Brain pericyte (primary cell): ENCODE measurements at regions not wholly inside any gene's neighbourhood (a gene's known extent, or its start where the extent isn't known, plus 50 kb on each side); places are given as distances from the start of the nearest gene placed in this dataset.
"Not testable (repeated sequence)": the region's sequence is repeated elsewhere in the genome, so short reads cannot be mapped to it uniquely, and the experiment has no call there.

Experiments used
- DNase-seq: peaks from one replicate; pipeline ENCODE4 v3.0.0-alpha.2; 2012; ENCODE audit warnings: low read depth, low spot score

DNA sequence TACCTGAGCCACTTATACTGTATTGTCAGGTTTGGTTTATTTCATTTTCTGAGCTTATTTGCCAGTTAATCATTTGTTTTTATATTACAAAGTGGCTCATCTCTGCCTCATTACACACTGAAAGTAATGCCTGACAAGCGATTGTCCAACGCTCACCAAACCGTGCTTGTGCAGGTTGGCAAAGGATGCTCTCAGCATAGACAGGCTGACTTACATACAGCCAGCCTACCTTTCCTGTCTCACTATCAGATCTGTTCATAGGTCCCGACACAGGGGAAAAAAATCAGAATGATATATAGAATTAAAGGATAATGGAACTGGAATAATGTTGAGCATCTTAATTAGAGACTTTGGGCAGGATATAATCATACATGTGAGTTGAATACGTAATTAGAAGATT lies 739.7 kb upstream of the RIOK2 start:
- DNase-seq, result no peak

DNA sequence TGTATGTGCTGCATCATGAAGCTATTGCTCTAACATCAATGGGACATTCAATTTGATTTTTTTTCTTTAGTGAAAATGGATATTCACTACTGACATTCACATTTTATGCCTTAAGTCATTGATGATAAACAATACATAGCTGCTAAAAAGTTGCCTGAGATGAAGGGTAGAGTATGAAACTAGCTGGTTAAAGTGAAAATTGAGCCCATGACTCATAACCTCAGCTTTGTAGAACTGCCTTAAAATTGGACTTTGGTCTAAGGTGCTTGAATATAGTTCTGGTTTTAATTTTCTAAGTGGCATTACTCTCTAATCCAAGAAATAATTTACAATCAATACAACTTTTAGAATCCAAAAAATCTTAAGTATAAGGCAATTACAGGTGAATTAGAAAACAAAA lies 740.4 kb upstream of the RIOK2 start:
- no peak for DNase-seq

DNA sequence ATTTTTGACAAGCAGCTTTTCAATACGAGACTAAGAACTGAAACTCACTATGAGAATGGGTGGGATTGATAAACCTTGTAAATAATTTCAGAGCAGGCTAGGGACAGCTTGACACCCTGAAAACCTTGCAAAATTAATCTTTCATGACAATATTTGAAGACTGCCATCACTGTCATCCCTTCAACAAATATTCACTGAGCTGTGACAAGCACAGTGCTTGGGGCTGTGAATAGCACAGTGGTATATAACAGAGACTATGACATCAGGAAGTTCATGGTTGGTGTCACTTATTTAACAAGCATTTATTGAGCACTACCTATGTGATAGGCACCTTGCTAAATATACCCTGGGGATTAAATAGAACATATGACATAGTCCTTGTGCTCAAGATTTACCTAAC lies 741.0 kb upstream of the RIOK2 start:
- DNase-seq, result no peak

DNA sequence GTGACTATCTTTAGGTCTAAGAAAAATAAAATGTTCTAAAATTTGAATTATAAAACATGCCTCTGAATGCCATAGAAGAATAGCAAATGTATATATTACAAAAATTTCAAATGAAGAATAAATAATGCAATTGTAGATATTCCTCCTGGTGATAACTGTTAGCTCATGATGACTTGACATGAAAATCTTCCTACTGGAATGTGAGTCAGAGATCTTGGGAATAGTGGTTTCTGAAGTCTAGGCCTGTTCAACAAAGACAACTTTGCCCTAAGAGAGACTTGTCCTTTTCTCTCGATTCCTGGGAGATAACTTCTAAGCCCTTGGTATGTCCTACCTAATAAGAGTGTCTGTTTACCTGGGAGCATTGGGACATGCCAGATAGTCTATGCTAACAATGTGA lies 746.3 kb upstream of the RIOK2 start:
- DNase-seq, result no peak

DNA sequence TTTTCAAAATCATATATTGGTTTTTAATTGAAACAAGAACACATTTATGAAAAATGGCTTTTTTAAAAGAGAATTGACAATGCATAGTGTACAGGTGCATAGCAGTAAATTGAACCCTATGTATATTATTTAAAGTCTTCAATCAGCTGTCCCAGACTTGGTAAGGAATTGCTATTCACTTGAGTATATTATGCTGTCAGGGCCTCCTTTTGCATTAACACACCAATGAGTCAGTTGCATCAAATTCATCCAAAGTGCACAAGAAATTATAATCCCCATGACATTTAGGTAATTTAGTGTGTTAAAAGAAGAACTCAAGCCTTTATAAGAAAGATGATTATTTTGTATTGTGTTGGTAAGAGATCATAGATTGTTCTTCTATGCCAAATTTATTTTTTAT lies 748.8 kb upstream of the RIOK2 start:
- no peak for DNase-seq

DNA sequence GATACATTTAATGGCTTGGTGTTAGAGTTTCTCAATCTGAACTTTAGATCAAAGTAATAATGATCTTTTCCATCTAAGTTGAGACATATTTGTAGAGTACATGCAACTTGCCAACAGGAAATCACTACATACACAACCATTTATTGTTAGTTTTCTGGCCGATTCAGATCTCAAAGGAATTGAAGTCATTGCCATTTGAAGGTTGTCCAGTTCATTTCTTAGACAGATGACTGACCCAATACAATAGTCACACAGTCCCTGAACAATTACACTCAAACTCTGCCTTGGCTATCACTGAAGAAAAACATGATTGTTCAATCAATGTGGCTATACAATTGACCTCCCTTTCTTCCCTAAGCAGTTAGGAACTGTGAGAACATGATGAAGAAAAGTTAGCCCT lies 753.2 kb upstream of the RIOK2 start:
- no peak for DNase-seq

DNA sequence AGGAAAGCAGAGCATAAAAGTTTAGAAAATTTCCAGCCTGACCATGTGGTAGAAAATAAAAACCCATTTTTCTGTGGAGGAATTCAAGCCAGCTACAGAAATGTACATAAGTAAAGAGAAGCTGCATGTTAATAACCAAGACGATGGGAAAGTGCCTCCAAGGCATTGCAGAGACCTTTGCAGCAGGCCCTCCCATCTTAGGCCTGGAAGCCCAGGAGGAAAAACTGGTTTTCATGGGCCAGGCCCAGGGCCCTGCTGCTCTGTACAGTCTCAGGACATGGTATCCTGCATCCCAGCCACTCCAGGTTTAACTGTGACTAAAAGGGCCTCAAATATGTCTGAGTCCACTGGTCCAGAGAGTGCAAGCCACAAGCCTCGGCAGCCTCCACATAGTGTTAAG lies 754.8 kb upstream of the RIOK2 start:
- DNase-seq, result no peak

DNA sequence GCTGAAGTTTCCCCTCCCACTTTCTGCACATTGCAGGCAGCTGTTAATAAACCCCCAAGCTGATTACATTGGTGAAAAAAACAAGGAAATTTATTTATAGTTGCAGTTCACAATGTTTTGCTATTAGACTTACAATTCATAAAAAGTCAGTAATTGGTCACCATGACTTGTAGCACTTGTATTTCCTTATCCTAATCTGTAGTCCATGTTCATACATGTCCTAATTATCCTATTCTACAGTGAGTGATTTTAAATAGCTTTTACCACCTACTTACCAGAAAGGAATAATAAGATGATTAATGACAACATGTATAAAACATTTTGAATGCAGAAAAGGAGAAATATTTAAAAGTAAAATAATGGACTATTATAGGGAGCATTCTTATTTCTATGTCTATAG lies 760.0 kb upstream of the RIOK2 start:
- DNase-seq, result no peak

DNA sequence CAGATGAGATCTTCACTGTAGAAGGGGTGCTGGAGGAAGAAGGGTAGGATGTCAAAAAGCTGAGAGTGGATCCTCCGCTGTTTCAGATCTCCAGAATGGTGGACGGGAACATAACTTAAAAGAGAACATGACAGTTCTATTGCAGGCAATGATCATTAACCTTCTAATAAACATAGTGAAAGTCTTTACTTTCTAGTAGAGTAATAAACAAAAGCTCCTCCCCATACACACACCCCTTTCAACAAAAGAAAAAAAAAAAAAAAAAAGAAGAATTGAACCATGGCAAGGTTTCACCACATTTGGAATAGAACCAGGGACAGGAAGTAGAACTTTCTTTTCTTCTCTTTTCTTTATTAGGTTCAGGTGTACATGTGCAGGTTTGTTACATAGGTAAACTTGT lies 768.1 kb upstream of the RIOK2 start:
- no peak for DNase-seq

DNA sequence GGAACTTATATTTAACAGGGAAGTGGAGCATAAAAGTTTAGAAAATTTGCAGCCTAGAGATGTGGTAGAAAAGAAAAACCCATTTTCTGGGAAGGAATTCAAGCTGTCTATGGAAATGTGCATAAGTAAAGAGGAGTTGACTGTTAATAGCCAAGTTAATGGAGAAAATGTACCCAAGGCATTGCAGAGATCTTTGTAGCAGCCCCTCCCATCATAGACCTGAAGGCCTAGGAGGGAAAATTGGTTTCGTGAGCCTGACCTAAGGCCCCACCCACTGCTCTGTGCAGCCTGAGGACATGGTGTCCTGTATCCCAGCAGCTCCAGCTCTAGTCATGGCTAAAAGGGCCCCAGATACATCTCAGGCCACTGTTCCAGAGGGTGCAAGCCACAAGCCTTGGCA lies 772.4 kb upstream of the RIOK2 start:
- DNase-seq, result no peak

DNA sequence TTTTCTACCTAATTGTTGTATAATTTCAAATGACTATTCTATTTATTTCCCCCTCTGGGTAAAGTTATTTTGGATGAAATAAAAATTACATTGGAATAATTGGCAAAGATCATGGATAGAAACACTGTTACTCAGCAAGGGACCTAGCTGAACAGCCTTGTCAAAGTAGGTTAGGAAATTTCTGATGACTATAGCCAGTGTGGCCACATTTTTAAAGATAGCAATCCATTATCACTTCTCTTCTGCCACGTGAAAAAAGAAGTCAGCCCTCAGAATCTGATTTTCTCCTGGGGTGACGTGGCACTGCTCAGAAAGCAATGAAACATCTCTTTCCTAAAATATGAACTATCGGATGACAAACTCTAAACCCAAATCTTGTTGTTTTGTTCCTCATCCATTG lies 784.2 kb upstream of the RIOK2 start:
- DNase-seq, result no peak

DNA sequence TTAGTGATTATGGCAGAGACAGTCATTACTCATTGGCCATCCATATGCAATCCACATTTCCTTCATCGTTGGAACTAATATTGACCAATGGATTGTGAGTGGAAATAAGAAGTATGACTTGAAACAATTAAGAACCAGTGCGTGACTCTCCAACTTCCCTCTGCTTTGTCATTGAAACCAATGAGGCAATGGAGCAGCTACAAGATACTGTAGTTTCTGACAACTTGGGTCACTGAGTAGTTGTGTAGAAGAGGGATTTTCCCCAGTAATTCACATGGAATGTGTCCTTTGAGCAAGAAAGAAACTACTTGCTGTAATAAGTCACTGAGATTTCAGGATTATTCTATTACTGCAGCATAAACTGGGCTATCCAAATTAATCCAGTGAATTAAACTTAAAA lies 785.3 kb upstream of the RIOK2 start:
- no peak for DNase-seq

DNA sequence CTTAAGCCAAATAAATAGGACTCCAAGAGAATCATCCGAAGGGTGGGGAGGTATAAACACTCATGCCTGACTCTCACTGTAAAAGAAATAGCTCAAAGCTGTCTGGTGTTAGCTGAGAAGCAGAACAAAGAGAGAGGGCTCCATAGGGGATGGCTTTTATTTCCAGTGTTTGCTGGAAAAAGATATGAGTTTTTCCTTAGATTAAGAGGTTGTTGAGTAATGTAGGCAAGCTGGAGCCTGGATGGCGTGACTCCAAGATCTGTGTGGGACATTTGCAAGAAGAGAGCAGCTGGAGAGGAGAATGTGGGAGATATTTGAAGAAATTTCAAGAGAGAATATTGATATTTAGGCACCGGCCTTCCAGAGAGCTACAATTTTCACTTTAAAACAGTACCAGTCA lies 793.7 kb upstream of the RGMB start:
- no peak for DNase-seq

DNA sequence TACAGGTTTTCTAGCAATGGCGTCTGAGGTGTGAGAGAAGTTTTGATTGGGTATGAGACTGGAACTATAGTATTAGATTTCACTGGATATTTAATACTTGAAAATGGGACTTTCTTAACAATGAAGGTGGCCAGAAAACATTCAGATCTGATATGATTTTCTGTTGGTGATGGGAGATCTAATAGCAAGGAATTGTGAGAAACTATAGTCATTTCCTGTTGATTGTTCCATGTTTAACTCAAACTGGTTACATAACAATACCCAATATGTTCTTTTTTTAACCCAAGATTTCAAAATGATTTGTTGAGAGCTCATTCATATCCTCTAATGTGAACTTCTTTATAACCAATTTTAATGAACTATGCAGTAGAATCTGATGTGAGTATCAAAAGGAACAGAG lies 793.2 kb upstream of the RGMB start:
- DNase-seq, result no peak

DNA sequence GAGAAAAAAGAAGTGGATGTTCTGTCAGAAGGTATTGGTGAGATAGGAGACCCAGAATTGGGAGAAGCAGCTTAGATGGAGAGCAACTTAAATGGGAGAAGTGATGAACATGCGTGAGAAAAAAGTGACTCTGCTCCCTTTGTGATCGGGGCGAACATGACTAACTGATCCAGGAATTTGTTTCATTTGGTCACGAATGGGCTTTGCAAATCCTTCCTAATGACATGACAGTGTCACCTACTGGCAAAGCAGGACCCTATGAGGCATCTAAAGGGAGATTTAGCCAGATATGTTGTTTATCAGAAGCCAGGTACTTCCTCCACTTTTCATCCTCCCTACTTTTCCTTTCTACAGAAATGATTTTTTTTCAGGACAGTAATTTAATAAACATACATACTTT lies 787.4 kb upstream of the RGMB start:
- no peak for DNase-seq

DNA sequence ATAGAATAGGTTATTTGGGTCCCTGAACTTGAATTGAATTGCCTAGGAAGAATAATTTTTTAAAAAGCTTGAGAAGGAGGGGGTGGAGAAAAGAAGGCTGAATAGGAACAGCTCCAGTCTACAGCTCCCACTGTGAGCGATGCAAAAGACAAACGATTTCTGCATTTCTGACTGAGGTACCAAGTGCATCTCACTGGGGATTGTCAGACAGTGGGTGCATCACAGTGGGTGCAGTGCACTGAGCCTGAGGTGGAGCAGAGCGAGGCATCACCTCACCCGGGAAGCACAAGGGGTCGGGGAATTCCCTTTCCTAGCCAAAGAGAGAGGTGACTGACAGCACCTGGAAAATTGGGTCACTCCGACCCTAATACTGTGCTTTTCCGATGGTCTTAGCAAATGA lies 782.2 kb upstream of the RGMB start:
- DNase-seq, result no peak

DNA sequence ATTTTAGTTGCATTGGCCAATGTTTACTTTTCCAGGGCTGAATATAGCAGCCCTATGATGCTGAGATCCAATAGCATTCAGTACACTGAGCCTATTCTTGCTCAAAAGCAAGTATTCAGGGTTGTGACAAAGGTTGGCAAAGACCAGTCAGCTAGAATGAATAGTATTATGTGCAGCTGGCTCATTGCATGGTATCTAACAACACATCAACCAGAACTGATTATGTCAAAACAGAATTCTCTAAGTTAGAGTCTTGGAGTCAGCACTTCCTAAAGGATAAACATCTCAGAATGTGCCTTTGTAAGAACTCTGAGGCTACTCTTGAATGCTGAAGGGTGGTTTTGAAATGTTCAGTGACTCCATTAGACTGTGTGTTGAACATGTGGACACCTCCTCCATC lies 774.5 kb upstream of the RGMB start:
- no peak for DNase-seq

DNA sequence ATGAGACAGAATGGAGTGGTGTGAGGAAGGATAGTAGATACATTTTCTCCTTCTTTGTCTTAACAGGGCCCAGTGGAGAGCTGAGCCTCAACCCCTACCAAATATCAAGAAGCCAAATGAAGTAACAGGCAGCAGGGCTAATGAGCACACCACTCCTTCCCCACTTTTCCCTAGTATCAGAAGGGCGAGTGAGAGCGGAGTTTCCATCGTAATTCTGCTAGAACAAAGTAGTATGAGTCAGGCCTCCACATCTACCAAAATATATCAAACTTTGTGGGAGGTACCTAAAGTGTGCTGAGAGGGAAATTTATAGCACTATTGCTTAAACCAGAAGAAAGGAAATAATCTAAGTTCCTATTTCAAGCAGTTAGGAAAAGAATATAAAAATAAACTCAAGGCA lies 769.0 kb upstream of the RGMB start:
- no peak for DNase-seq

DNA sequence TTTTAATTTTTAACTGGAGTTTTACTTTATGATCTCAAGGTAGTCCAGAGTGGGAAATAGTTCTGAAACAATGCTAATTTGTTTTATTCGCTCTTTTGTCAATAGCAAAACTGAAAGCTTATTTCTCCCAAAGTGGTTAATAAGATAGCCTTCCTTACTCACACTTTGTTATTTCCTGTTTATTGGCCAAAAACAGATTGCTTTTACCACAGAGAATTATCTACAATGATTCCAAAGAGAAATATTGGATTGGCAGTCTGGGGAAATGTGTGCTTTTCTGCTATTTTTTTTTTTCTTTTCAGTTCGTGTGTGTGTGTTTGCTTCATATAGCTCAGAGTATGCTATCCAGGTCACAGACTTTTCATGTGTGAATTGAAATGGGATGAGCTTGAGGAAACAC lies 756.7 kb upstream of the RGMB start:
- DNase-seq, result no peak

DNA sequence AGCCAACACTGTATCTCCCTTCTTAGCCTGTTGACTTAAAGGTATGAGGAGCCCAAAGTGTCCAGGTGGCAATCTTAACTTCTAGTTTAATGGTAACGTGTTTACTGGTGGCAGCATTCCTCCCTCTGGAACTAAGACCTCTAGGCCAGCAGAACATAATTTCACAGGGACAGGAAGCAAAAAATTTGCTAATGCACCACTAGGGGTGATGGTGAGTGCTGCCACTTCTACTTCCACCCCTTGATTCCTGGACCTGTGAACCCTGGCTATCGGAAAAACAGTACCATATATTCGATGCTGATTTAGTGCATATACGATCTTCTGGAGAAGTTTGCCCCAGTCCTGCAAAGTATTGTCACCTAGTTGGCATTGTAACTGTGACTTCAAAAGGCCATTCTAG lies 743.2 kb upstream of the RGMB start:
- not testable (repeated sequence) for DNase-seq

DNA sequence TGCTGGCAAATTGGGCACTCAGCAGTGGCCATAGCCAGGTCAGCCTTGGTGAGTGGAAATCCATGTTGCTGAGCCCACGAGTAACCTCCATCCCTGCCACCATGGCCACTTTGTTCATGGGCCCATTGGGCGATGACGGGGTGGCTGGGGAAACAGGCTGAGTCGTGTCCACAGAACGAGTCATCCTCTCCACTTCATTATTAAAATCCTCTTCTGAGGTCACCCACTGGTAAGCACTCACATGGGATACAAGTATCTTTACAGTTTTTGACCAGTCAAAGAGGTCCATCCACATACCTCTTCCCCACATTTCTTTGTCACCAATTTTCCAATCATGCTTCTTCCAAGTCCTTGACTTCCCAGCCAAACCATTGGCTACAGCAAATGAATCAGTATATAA lies 742.4 kb upstream of the RGMB start:
- not testable (repeated sequence) for DNase-seq

DNA sequence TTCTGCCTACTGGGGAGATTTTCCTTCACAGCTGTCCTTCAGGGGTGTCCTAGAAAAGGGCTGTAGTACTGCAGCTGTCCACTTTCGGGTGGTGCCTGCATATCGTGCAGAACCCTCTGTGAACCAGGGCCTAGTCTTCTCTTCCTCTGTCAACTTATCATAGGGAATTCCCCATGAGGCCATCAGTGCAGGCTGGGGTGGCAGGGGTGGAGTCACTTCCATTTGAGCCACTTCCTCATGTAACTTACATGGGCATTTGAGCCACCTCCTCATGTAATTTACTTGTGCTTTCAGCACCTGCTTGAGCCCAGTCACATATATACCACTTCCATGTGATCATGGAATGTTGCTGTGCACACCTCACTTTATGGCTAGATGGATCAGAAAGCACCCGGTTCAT lies 742.0 kb upstream of the RGMB start:
- DNase-seq, result no peak

DNA sequence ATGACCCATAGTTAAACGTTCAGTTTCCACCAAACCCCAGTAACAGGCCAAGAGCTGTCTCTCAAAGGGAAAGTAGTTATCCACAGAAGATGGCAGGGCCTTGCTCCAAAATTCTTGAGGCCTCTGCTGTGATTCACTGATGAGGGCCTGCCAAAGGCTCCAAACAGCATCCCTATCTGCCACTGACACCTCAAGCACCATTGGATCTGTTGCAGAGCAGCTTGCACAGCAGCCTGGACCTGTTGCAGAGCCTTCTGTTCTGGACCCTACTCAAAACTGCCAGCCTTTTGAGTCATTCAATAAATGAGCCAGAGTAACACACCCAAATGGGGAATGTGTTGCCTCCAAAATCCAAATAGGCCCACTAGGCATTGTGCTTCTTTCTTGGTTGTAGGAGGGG lies 741.5 kb upstream of the RGMB start:
- DNase-seq, result no peak

DNA sequence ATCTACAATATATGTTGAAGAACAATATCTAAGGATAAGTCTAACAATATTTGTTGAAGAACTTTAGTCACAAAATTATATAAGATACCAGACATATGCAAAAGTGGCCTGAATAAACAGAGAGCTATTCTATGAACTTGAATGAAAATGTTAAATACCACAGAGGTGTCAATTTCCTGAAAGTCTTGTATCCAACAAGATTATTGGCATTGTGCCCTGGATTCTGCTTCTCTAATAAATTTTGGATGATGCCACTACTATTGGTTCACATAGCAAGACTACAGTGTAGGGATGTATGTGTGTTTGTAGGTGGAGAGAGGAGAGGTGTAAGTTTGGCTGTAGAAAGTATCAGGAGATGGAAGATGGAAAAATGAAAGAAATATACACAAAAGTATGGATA lies 731.8 kb upstream of the RGMB start:
- no peak for DNase-seq

DNA sequence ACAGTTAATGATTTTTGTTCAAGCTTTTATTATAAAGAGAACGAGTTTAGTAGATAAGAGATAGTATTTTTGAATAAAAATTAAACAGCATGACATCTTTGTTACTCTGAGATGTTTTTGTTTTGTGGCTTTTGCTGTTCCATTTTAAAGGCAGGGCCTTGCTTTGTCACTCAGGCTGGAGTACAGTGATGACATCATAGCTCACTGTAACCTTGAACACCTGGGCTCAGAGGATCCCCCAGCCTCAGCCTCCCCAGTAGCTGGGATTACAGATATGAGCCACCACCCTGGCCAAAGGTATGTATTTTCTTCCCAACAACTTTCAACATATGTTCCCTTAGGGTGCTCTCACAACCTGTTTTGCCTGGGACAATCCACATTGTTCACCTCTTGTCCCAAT lies 730.9 kb upstream of the RGMB start:
- DNase-seq, result no peak
